ENCODE measurements at regions not wholly inside any gene's neighbourhood (a gene's known extent, or its start where the extent isn't known, plus 50 kb on each side); places are given as distances from the start of the nearest gene placed in this dataset.
A peak's percentile ranks its signal among the peaks of the same experiment; 100 is the strongest.

GRCh38 chr18:6482198-6482977 is 67.7 kb upstream of the L3MBTL4 start (continued):
- no peak for TF ChIP-seq ZKSCAN5 (CRISPR knock-in tag; IDR thresholded peaks at IDR 0.05)
- TF ChIP-seq, protein P1, sequence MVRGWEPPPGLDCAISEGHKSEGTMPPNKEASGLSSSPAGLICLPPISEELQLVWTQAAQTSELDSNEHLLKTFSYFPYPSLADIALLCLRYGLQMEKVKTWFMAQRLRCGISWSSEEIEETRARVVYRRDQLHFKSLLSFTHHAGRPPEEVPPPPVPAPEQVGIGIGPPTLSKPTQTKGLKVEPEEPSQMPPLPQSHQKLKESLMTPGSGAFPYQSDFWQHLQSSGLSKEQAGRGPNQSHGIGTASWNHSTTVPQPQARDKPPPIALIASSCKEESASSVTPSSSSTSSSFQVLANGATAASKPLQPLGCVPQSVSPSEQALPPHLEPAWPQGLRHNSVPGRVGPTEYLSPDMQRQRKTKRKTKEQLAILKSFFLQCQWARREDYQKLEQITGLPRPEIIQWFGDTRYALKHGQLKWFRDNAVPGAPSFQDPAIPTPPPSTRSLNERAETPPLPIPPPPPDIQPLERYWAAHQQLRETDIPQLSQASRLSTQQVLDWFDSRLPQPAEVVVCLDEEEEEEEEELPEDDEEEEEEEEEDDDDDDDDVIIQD (CRISPR knock-in tag; IDR thresholded peaks at IDR 0.05; ENCODE audit: low read depth), result 0 out of 2 replicates have a peak, but pooled peaks have one; percentile 16
- TF ChIP-seq ISL2 (CRISPR knock-in tag; IDR thresholded peaks at IDR 0.05), result no peak
- TF ChIP-seq POGZ (CRISPR knock-in tag; IDR thresholded peaks at IDR 0.05), result no peak
- TF ChIP-seq ZBTB40 (IDR thresholded peaks at IDR 0.05), result no peak
- no peak for TF ChIP-seq ZBTB40 (CRISPR knock-in tag; IDR thresholded peaks at IDR 0.05)
- TF ChIP-seq PPARG (CRISPR knock-in tag; conservative IDR thresholded peaks at IDR 0.05), result 0 out of 2 replicates have a peak, but pooled peaks have one; percentile 18
- TF ChIP-seq STAG1 (CRISPR knock-in tag; IDR thresholded peaks at IDR 0.05), result peak; percentile 100
- no peak for TF ChIP-seq ZNF546 (CRISPR knock-in tag; conservative IDR thresholded peaks at IDR 0.05)
- TF ChIP-seq JUND (CRISPR knock-in tag; IDR thresholded peaks at IDR 0.05), result no peak
- no peak for TF ChIP-seq RNF2 (conservative IDR thresholded peaks at IDR 0.05; ENCODE audit: low read depth)
- TF ChIP-seq KAT7 (CRISPR knock-in tag; IDR thresholded peaks at IDR 0.05; ENCODE audit: borderline replicate concordance), result no peak
- TF ChIP-seq GABPA (IDR thresholded peaks at IDR 0.05; ENCODE audit: low read depth, low read length), result no peak
- no peak for TF ChIP-seq GABPA (CRISPR knock-in tag; IDR thresholded peaks at IDR 0.05; ENCODE audit: low read depth)
- TF ChIP-seq HINFP (CRISPR knock-in tag; IDR thresholded peaks at IDR 0.05; ENCODE audit: low read depth), result no peak
- no peak for TF ChIP-seq RCOR2 (CRISPR knock-in tag; IDR thresholded peaks at IDR 0.05)
- TF ChIP-seq HES4 (CRISPR knock-in tag; IDR thresholded peaks at IDR 0.05; ENCODE audit: borderline replicate concordance), result no peak
- no peak for TF ChIP-seq SRSF9 (IDR thresholded peaks at IDR 0.05; ENCODE audit: borderline replicate concordance, insufficient read depth, low read depth, low read length, poor library complexity, severe bottlenecking)
- TF ChIP-seq ZNF589 (CRISPR knock-in tag; conservative IDR thresholded peaks at IDR 0.05), result no peak
- TF ChIP-seq ZNF367 (CRISPR knock-in tag; IDR thresholded peaks at IDR 0.05; ENCODE audit: borderline replicate concordance), result no peak
